ENCODE measurements at regions not wholly inside any gene's neighbourhood (a gene's known extent, or its start where the extent isn't known, plus 50 kb on each side); places are given as distances from the start of the nearest gene placed in this dataset.

GRCh38 chr5:142378737-142379634 lies 54.2 kb upstream of the SPRY4 start:
- no peak overlapping the region for H3K4me2 ChIP-seq (ENCODE audit: insufficient read depth, low read length)
- H3K27me3 ChIP-seq (ENCODE audit: insufficient read depth, low read length, poor library complexity) = no peaks in the 10 kb centered on the region
- TF ChIP-seq CTCF (IDR thresholded peaks at IDR 0.05; ENCODE audit: borderline replicate concordance, extremely low read depth, low read length, poor library complexity, severe bottlenecking) = no peak
- no peak for TF ChIP-seq EZH2 (IDR thresholded peaks at IDR 0.05; ENCODE audit: borderline replicate concordance, low read depth, low read length, severe bottlenecking)
- H3K36me3 ChIP-seq (ENCODE audit: insufficient read depth, low read length) = no peaks in the 10 kb centered on the region
- DNase-seq (no peak), ATAC-seq (ENCODE audit: insufficient read depth, low read depth) (no peak)
- H3K4me3 ChIP-seq (ENCODE audit: low read depth in 1 of 2, low read length in 2 of 2) = no peak overlapping the region
- no peaks in the 10 kb centered on the region for H3K79me2 ChIP-seq (ENCODE audit: insufficient read depth, low read length)
- H3K4me1 ChIP-seq (ENCODE audit: insufficient read depth, low read length) = no peaks in the 10 kb centered on the region
- H2AFZ ChIP-seq (ENCODE audit: low read depth, low read length) = no peak overlapping the region
- no peak overlapping the region for H3K9ac ChIP-seq (ENCODE audit: low read depth, low read length)
- no peaks in the 10 kb centered on the region for H3K9me3 ChIP-seq (ENCODE audit: insufficient read depth, low read length, severe bottlenecking)
- H3K27ac ChIP-seq (ENCODE audit: low read length) = no peak overlapping the region
- H4K20me1 ChIP-seq (ENCODE audit: insufficient read depth, low read length) = no peaks in the 10 kb centered on the region

- no peak for TF ChIP-seq CTCF (IDR thresholded peaks at IDR 0.05; ENCODE audit: borderline replicate concordance, extremely low read depth, low read length, poor library complexity, severe bottlenecking)
- no peak for TF ChIP-seq EZH2 (IDR thresholded peaks at IDR 0.05; ENCODE audit: borderline replicate concordance, low read depth, low read length, severe bottlenecking)
- H3K9me3 ChIP-seq (ENCODE audit: insufficient read depth, low read length, severe bottlenecking) = no peaks in the 10 kb centered on the region
These were observed 51.2 kb upstream of the SPRY4 start for GRCh38 chr5:142375944-142376411.

More at GRCh38 chr5:142375944-142376411, 51.2 kb upstream of the SPRY4 start:
- ATAC-seq (ENCODE audit: insufficient read depth, low read depth) = no peak
- no peaks in the 10 kb centered on the region for H3K36me3 ChIP-seq (ENCODE audit: insufficient read depth, low read length)
- no peaks in the 10 kb centered on the region for H3K79me2 ChIP-seq (ENCODE audit: insufficient read depth, low read length)
- no peaks in the 10 kb centered on the region for H3K4me1 ChIP-seq (ENCODE audit: insufficient read depth, low read length)
- DNase-seq = no peak
- no peaks in the 10 kb centered on the region for H3K27me3 ChIP-seq (ENCODE audit: insufficient read depth, low read length, poor library complexity)
- no peak overlapping the region for H3K4me2 ChIP-seq (ENCODE audit: insufficient read depth, low read length)
- H3K9ac ChIP-seq (ENCODE audit: low read depth, low read length) = no peak overlapping the region
- no peak overlapping the region for H2AFZ ChIP-seq (ENCODE audit: low read depth, low read length)
- no peaks in the 10 kb centered on the region for H4K20me1 ChIP-seq (ENCODE audit: insufficient read depth, low read length)
- no peak overlapping the region for H3K27ac ChIP-seq (ENCODE audit: low read length)
- no peak overlapping the region for H3K4me3 ChIP-seq (ENCODE audit: low read depth in 1 of 2, low read length in 2 of 2)
